ENCODE measurements at regions not wholly inside any gene's neighbourhood (a gene's known extent, or its start where the extent isn't known, plus 50 kb on each side); places are given as distances from the start of the nearest gene placed in this dataset.

DNA sequence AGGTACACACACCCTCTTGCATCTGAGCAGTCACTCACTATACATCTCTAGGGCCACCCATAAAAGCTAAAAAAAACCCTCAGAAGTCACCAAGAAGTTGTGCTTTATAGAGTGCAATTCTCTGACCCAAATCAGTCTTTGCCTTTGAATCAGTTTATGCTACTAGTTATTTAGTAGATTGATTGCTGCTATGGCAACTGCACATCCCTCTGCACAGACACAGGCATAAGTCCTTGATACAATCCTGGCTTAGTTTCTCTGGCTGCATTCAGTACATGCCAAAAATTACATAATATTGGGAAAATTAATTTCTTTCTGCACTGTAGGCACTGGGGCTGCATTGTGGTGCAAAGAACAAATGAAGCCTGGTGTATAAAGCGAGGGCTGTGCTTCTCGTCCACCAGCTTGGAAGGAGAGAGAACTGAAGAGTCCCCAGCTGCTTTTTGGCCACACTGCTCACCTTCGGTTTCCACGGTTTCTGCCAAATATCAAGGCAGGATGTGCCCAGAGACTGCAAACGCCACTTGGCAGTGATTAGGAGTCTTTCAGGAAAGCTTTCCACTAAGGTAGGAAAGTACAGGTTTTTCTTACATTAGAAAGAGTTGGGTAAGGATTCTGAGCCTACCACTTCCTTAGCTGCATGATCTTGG is 258.4 kb downstream of the ELAVL2 start:
- no peaks in the 10 kb centered on the region for H3K27me3 ChIP-seq (ENCODE audit: control insufficient read depth, insufficient read depth, low read length)
- H3K27ac ChIP-seq (ENCODE audit: low read depth, low read length) = no peak overlapping the region
- no peak overlapping the region for H3K4me3 ChIP-seq (ENCODE audit: low read length)
- no peaks in the 10 kb centered on the region for H3K4me1 ChIP-seq (ENCODE audit: control insufficient read depth, insufficient read depth, low read length)
- H3K9ac ChIP-seq (ENCODE audit: low read length) = no peak overlapping the region
- no peaks in the 10 kb centered on the region for H3K36me3 ChIP-seq (ENCODE audit: control insufficient read depth, insufficient read depth, low read length)

DNA sequence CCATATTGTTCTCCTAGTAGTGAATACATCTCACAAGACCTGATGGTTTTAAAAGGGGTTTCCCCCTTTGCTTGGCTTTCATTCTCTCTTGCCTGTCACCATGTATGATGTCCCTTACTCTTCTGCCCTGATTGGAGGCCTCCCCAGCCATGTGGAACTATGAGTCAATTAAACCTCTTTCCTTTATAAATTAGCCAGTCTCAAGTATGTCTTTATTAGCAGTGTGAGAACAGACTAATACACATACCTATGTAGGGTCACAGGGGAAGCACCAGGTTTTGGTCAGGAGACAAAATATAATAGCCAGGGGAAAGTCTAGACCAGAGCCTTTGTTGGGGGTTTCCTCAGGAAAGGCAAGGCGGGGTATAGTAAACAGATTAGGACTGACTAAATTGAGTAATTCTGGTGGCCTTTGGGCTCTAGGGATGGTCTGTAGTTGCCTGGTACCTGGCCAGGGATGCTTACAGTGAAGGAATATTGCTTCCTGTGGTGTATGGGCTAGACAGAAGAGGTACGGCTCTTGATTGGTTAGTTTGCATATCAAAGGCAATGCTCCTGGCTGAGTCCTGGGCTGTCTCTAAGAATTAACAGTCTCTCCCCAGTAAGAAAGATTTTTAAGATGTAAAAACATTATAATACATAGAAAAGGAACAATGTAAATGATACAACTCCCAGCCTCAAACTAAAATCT is 254.5 kb downstream of the ELAVL2 start:
- Histone ChIP-seq H3K4me1 (ENCODE audit: control insufficient read depth, insufficient read depth, low read length) (no peaks in the 10 kb centered on the region), H3K27ac (ENCODE audit: low read depth, low read length) (no peak overlapping the region), H3K36me3 (ENCODE audit: control insufficient read depth, insufficient read depth, low read length) (no peaks in the 10 kb centered on the region), H3K27me3 (ENCODE audit: control insufficient read depth, insufficient read depth, low read length) (no peaks in the 10 kb centered on the region), H3K4me3 (ENCODE audit: low read length) (no peak overlapping the region), H3K9ac (ENCODE audit: low read length) (no peak overlapping the region)

DNA sequence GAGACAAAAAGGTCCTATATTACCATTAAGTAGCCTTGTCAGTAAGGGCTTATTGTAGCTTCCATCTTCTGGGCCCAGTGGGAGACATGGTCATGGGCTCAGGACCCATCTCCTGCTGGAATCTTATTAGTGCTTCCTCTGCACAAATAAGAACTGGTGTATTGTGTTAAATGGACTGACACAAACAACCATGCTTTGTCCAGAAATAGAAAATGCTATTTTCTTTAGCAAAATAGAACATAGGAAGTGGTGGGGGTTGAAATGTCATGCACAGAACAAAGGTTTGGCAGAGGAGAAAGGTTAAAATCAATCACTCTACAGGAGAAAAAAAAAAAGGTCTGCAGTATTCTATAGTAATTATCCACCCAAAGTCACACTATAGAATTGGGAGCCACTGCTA is 252.2 kb downstream of the ELAVL2 start:
- Histone ChIP-seq H3K27me3 (ENCODE audit: control insufficient read depth, insufficient read depth, low read length) (no peaks in the 10 kb centered on the region), H3K9ac (ENCODE audit: low read length) (no peak overlapping the region), H3K4me3 (ENCODE audit: low read length) (no peak overlapping the region), H3K27ac (ENCODE audit: low read depth, low read length) (no peak overlapping the region), H3K36me3 (ENCODE audit: control insufficient read depth, insufficient read depth, low read length) (no peaks in the 10 kb centered on the region), H3K4me1 (ENCODE audit: control insufficient read depth, insufficient read depth, low read length) (no peaks in the 10 kb centered on the region)

DNA sequence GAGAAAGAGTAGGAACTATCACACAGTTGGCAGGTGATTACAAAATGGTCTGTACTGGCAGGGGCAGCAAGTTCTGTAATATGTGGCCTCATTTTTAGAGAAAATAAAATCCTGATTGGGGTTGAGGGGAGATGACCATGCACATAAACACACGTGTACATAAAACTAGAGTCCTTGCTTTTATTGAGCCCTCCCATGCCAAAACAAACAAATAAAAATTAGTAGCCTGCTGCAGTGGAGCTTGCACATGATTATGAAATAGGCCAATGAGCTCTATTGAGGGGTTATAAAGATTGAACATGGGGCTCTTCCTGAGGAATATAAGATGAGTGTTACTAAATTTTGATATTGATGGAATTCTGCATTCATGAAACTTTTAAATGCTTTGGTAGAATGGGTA is 248.4 kb downstream of the ELAVL2 start:
- H3K9ac ChIP-seq (ENCODE audit: low read length) = no peak overlapping the region
- no peaks in the 10 kb centered on the region for H3K27me3 ChIP-seq (ENCODE audit: control insufficient read depth, insufficient read depth, low read length)
- no peaks in the 10 kb centered on the region for H3K4me1 ChIP-seq (ENCODE audit: control insufficient read depth, insufficient read depth, low read length)
- no peaks in the 10 kb centered on the region for H3K36me3 ChIP-seq (ENCODE audit: control insufficient read depth, insufficient read depth, low read length)
- H3K4me3 ChIP-seq (ENCODE audit: low read length) = no peak overlapping the region
- no peak overlapping the region for H3K27ac ChIP-seq (ENCODE audit: low read depth, low read length)

DNA sequence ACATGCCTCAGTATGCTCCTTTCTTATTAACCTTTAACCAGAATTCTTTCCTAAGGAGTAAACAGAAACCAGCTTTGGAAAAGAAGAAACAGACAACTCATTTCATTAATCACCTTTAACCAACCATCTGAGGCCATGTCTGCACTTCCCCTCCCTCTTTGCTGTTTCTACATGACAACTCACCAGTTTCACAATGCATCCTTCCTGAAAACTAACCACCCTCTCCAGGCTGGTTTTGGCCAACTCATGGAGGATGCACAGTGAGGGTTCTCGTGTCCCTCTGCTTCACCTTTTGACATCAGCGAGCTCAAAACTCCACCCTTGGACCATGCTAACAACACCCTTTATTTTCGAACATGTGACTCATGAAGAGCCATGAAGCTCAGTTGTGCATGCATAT is 244.1 kb downstream of the ELAVL2 start:
- Histone ChIP-seq H3K4me3 (ENCODE audit: low read length) (no peak overlapping the region), H3K36me3 (ENCODE audit: control insufficient read depth, insufficient read depth, low read length) (no peaks in the 10 kb centered on the region), H3K27me3 (ENCODE audit: control insufficient read depth, insufficient read depth, low read length) (no peaks in the 10 kb centered on the region), H3K9ac (ENCODE audit: low read length) (no peak overlapping the region), H3K27ac (ENCODE audit: low read depth, low read length) (no peak overlapping the region), H3K4me1 (ENCODE audit: control insufficient read depth, insufficient read depth, low read length) (no peaks in the 10 kb centered on the region)

DNA sequence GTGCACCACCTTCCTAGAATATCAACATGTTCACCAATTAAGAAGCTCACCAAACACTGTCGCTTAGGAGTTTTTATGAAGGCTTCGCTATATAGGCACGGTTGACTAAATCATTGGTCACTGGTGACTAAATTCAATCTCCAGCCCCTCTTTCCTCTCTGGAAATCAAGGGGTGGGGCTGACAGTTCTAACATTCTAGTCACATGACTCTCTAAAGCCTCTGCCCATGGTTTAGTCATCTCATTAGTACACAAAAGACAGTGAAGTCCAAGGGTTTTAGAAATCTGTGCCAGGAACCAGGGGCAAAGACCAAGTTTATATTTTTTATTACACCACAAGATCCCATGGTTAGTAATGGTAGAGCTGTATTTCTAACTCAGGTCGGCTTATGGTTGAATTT is 243.2 kb downstream of the ELAVL2 start:
- H3K4me1 ChIP-seq (ENCODE audit: control insufficient read depth, insufficient read depth, low read length) = no peaks in the 10 kb centered on the region
- no peaks in the 10 kb centered on the region for H3K36me3 ChIP-seq (ENCODE audit: control insufficient read depth, insufficient read depth, low read length)
- H3K27me3 ChIP-seq (ENCODE audit: control insufficient read depth, insufficient read depth, low read length) = no peaks in the 10 kb centered on the region
- H3K9ac ChIP-seq (ENCODE audit: low read length) = no peak overlapping the region
- H3K4me3 ChIP-seq (ENCODE audit: low read length) = no peak overlapping the region
- no peak overlapping the region for H3K27ac ChIP-seq (ENCODE audit: low read depth, low read length)

DNA sequence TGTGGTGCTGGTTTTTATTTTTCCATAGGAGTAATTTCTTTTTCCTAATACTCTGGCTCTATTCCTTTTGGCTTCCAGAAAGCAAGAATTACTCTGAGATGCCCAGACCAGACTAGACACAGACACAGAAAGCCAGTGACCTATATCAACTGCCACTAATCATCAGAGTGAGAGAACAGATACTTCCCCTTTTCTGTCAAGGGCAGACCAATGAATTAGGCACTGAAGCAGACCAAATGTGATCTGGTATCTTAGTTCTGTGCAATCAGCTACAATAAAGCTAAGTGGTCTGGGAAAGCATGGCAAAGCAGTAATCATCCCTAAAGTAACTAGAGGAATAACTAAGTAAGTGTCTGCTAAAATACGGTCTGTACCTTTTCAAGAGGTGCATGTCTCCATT is 239.1 kb downstream of the ELAVL2 start:
- Histone ChIP-seq H3K27ac (ENCODE audit: low read depth, low read length) (no peak overlapping the region), H3K27me3 (ENCODE audit: control insufficient read depth, insufficient read depth, low read length) (no peaks in the 10 kb centered on the region), H3K4me1 (ENCODE audit: control insufficient read depth, insufficient read depth, low read length) (no peaks in the 10 kb centered on the region), H3K9ac (ENCODE audit: low read length) (no peak overlapping the region), H3K36me3 (ENCODE audit: control insufficient read depth, insufficient read depth, low read length) (no peaks in the 10 kb centered on the region), H3K4me3 (ENCODE audit: low read length) (no peak overlapping the region)

DNA sequence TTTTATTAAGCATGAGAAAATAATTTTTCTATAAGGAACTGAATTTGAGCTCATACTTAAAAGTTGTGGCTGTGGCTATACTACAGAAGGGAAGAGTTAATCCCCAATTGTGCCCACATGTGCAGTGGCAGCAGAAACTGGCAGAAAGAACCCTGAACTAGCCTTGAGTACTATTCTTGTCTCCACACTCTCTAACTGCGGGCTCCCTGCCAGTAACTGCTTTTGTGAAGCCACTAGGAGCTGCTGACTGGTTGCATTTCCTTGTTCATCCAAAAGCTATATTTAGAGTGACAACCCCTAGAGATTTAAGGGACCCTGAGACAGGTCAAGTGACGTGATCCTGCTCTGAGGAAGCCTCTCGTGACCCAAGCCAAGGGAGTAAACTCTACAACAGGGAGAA is 238.6 kb downstream of the ELAVL2 start:
- Histone ChIP-seq H3K4me1 (ENCODE audit: control insufficient read depth, insufficient read depth, low read length) (no peaks in the 10 kb centered on the region), H3K9ac (ENCODE audit: low read length) (no peak overlapping the region), H3K4me3 (ENCODE audit: low read length) (no peak overlapping the region), H3K36me3 (ENCODE audit: control insufficient read depth, insufficient read depth, low read length) (no peaks in the 10 kb centered on the region), H3K27me3 (ENCODE audit: control insufficient read depth, insufficient read depth, low read length) (no peaks in the 10 kb centered on the region), H3K27ac (ENCODE audit: low read depth, low read length) (no peak overlapping the region)

DNA sequence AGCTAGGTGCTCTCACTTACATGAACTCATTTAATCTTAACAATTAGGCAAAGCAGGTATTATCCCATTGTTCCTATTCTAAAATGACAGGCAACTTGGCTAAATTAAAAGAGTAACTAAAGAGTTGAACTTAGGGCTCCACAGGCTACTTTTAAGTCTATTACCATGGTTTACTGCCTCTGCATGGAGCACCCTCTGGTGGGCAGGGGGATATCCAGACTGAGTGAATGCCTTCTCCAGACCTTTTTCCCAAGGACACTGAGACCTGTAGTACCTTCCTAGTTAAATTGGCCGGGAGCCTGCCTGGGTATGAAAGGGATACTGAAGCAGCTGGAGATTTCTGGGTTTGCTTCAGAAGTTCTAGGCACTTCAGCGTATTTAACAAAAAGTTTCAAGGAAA is 238.1 kb downstream of the ELAVL2 start:
- no peak overlapping the region for H3K4me3 ChIP-seq (ENCODE audit: low read length)
- no peak overlapping the region for H3K27ac ChIP-seq (ENCODE audit: low read depth, low read length)
- no peaks in the 10 kb centered on the region for H3K27me3 ChIP-seq (ENCODE audit: control insufficient read depth, insufficient read depth, low read length)
- H3K36me3 ChIP-seq (ENCODE audit: control insufficient read depth, insufficient read depth, low read length) = no peaks in the 10 kb centered on the region
- no peaks in the 10 kb centered on the region for H3K4me1 ChIP-seq (ENCODE audit: control insufficient read depth, insufficient read depth, low read length)
- H3K9ac ChIP-seq (ENCODE audit: low read length) = no peak overlapping the region

DNA sequence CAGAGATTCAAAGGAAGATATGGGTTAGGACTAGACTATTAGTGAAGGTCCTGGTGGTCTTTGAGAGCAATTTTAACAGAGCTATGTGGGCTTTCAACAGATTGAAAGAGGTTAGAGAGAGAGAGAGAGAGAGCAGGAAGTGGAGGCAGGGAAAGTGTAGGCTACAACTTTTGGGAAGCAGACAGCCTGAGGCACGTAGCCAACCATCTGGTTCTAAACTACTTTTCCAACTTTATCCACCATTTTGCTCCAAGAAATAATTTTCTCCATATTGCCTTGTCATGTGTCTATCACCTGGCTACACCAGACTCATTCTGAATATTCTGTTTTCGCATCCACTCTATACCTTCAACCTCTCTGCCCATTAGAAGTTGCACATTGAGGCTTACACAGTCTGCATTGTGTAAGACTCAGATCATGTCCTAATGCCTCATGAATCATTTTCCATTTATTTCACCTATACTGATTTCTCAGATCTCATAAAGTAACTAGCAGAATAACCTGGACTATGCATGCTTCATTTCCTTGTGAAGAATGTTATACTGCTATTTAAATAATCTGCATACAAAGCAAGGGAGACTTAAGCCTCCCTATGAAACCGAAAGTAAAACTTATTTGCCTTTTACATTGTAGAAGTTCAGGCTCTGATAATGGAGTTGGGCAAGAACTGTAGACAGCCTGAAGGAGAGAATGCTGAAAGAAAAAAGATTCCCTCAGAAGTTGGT is 235.6 kb downstream of the ELAVL2 start:
- no peaks in the 10 kb centered on the region for H3K4me1 ChIP-seq (ENCODE audit: control insufficient read depth, insufficient read depth, low read length)

DNA sequence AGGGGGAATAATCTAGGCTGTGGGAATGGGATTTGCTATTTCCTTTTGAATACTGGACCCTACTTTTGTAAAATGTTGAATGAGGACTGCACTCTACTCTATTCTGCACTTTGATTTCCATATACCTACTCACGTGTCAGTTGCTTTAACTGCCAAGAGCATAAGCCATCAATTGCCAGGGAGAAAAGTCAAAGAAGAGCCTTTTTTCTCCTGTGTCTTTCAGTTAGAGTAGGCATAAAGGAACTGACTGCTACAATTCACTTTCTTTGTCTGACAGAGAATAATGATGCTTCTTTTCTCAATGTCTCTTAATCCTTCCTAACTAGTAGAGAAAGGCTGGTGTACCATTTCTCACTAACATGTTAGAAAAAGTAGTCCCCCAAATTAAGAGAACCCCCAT is 231.6 kb downstream of the ELAVL2 start:
- Histone ChIP-seq H3K27me3 (ENCODE audit: control insufficient read depth, insufficient read depth, low read length) (no peaks in the 10 kb centered on the region), H3K27ac (ENCODE audit: low read depth, low read length) (no peak overlapping the region), H3K9ac (ENCODE audit: low read length) (no peak overlapping the region), H3K36me3 (ENCODE audit: control insufficient read depth, insufficient read depth, low read length) (no peaks in the 10 kb centered on the region), H3K4me1 (ENCODE audit: control insufficient read depth, insufficient read depth, low read length) (no peaks in the 10 kb centered on the region), H3K4me3 (ENCODE audit: low read length) (no peak overlapping the region)

More for the DNA sequence above, 235.6 kb downstream of the ELAVL2 start:
- Histone ChIP-seq H3K4me3 (ENCODE audit: low read length) (peak overlapping the region; percentile 29), H3K9ac (ENCODE audit: low read length) (no peak overlapping the region), H3K27me3 (ENCODE audit: control insufficient read depth, insufficient read depth, low read length) (no peaks in the 10 kb centered on the region), H3K36me3 (ENCODE audit: control insufficient read depth, insufficient read depth, low read length) (no peaks in the 10 kb centered on the region), H3K27ac (ENCODE audit: low read depth, low read length) (no peak overlapping the region)

DNA sequence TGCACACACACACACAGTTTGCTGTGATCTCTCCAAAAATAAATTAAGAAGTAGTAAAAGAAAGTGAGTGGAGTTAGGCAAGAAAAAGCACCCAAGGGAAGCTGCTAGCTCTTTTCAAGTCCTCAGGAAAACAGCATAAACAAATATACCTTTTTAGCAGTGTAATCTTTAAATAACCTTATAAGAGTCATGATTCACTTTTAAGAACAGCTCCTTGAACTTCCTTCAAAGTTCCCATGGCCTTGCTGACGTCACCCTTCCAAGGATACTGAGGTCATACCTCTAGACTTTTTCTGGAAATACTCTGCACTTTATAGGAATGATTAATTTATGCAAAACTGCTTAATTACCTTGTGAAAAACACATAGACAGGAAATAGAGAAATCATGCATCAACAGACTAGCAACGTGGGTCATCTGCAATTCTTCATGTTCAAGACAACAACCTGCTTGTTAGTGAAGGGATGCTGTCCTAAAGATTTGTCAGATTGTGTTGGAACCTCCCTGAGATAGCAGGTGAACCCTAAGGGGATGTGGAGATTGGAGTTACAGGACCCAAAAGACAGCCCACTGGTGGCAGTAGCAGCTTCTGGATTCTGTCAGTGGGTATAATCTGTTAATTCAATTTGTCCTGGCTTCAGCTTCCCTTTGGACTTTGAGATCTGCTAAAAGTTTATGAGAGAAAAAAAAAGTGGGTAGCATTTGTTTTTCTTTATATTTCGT is 229.0 kb downstream of the ELAVL2 start:
- no peak overlapping the region for H3K4me3 ChIP-seq (ENCODE audit: low read length)
- no peaks in the 10 kb centered on the region for H3K36me3 ChIP-seq (ENCODE audit: control insufficient read depth, insufficient read depth, low read length)
- H3K4me1 ChIP-seq (ENCODE audit: control insufficient read depth, insufficient read depth, low read length) = no peaks in the 10 kb centered on the region
- no peaks in the 10 kb centered on the region for H3K27me3 ChIP-seq (ENCODE audit: control insufficient read depth, insufficient read depth, low read length)
- no peak overlapping the region for H3K9ac ChIP-seq (ENCODE audit: low read length)
- no peak overlapping the region for H3K27ac ChIP-seq (ENCODE audit: low read depth, low read length)
